Neural cell (in vitro differentiated cells): ENCODE measurements at regions not wholly inside any gene's neighbourhood (a gene's known extent, or its start where the extent isn't known, plus 50 kb on each side); places are given as distances from the start of the nearest gene placed in this dataset.

ENCODE experiments used
- EP300 ChIP-seq: fragments of 450-650 bp; conservative IDR thresholded peaks from 2 replicates; pipeline ENCODE4 v1.6.1; 2014; ENCODE audit warnings: antibody characterized with exemption, mild to moderate bottlenecking, moderate library complexity; ENCODE audit not compliant: poor library complexity, severe bottlenecking
- EZH2 ChIP-seq: fragments of 200-600, 300-800 bp; shearing (Covaris generic), sonication (generic); IDR thresholded peaks from 2 replicates; pipeline ENCODE4 v1.6.1; 2014; ENCODE audit warnings: antibody characterized with exemption, low read length, borderline replicate concordance, mild to moderate bottlenecking; ENCODE audit not compliant: insufficient read depth, poor library complexity, severe bottlenecking
- POLR2AphosphoS5 ChIP-seq: IDR thresholded peaks from 2 replicates; pipeline ENCODE4 v1.6.1; 2012
- TF ChIP-seq, protein P1 (sequence below): fragments of 450-650 bp; IDR thresholded peaks from 2 replicates; pipeline ENCODE4 v1.5.1; 2014; ENCODE audit warnings: antibody characterized with exemption, mild to moderate bottlenecking, moderate library complexity; ENCODE audit not compliant: poor library complexity, severe bottlenecking
- TF ChIP-seq, protein P2 (sequence below): IDR thresholded peaks from 2 replicates; pipeline ENCODE4 v1.6.1; 2012; ENCODE audit warnings: borderline replicate concordance

- TF ChIP-seq EP300 (no peak), POLR2AphosphoS5 (no peak), EZH2 (no peak)
- TF ChIP-seq, protein P1, sequence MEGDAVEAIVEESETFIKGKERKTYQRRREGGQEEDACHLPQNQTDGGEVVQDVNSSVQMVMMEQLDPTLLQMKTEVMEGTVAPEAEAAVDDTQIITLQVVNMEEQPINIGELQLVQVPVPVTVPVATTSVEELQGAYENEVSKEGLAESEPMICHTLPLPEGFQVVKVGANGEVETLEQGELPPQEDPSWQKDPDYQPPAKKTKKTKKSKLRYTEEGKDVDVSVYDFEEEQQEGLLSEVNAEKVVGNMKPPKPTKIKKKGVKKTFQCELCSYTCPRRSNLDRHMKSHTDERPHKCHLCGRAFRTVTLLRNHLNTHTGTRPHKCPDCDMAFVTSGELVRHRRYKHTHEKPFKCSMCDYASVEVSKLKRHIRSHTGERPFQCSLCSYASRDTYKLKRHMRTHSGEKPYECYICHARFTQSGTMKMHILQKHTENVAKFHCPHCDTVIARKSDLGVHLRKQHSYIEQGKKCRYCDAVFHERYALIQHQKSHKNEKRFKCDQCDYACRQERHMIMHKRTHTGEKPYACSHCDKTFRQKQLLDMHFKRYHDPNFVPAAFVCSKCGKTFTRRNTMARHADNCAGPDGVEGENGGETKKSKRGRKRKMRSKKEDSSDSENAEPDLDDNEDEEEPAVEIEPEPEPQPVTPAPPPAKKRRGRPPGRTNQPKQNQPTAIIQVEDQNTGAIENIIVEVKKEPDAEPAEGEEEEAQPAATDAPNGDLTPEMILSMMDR = no peak
- TF ChIP-seq, protein P2, sequence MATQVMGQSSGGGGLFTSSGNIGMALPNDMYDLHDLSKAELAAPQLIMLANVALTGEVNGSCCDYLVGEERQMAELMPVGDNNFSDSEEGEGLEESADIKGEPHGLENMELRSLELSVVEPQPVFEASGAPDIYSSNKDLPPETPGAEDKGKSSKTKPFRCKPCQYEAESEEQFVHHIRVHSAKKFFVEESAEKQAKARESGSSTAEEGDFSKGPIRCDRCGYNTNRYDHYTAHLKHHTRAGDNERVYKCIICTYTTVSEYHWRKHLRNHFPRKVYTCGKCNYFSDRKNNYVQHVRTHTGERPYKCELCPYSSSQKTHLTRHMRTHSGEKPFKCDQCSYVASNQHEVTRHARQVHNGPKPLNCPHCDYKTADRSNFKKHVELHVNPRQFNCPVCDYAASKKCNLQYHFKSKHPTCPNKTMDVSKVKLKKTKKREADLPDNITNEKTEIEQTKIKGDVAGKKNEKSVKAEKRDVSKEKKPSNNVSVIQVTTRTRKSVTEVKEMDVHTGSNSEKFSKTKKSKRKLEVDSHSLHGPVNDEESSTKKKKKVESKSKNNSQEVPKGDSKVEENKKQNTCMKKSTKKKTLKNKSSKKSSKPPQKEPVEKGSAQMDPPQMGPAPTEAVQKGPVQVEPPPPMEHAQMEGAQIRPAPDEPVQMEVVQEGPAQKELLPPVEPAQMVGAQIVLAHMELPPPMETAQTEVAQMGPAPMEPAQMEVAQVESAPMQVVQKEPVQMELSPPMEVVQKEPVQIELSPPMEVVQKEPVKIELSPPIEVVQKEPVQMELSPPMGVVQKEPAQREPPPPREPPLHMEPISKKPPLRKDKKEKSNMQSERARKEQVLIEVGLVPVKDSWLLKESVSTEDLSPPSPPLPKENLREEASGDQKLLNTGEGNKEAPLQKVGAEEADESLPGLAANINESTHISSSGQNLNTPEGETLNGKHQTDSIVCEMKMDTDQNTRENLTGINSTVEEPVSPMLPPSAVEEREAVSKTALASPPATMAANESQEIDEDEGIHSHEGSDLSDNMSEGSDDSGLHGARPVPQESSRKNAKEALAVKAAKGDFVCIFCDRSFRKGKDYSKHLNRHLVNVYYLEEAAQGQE = no peak
Observed at GRCh38 chr4:136748773-136749172, 783.5 kb downstream of the PCDH18 start.
